Psoas muscle (tissue), 7 donors: ENCODE measurements at regions not wholly inside any gene's neighbourhood (a gene's known extent, or its start where the extent isn't known, plus 50 kb on each side); places are given as distances from the start of the nearest gene placed in this dataset.
"Not testable (repeated sequence)": the region's sequence is repeated elsewhere in the genome, so short reads cannot be mapped to it uniquely, and the experiment has no call there.

Experiments used
- ATAC-seq, 4 donors: fragments of 200-7000 bp; cut with Tn5 transposase; one replicate each; pipeline ENCODE4 v1.9.1; 2020; ENCODE audit warnings: moderate library complexity in 3 of 4, mild to moderate bottlenecking in 2 of 4
- DNase-seq, 2 donors: peaks; one replicate each; pipeline ENCODE4 v3.0.0-alpha.2; 2020
- H3K27ac ChIP-seq: fragments of 200-600 bp; one replicate; pipeline ENCODE4 v1.8.0; 2022
- H3K27me3 ChIP-seq, 3 donors: fragments of 200-600 bp in 1 of 3; one replicate each; pipeline versions ENCODE4 v1.6.1 to v1.8.0; 2013 to 2022; ENCODE audit warnings: low read length in 2 of 3, mild to moderate bottlenecking in 2 of 3, moderate library complexity in 1 of 3; ENCODE audit not compliant: insufficient read depth in 3 of 3
- H3K36me3 ChIP-seq, 2 donors: fragments of 200-600 bp in 1 of 2; one replicate each; pipeline versions ENCODE4 v1.6.1 to v1.8.0; 2013 to 2022; ENCODE audit warnings: low read depth in 1 of 2, mild to moderate bottlenecking in 1 of 2, moderate library complexity in 1 of 2; ENCODE audit not compliant: insufficient read depth in 1 of 2
- H3K4me1 ChIP-seq: fragments of 200-600 bp; one replicate; pipeline ENCODE4 v1.8.0; 2022
- H3K4me3 ChIP-seq: fragments of 200-600 bp; one replicate; pipeline ENCODE4 v1.8.0; 2022; ENCODE audit warnings: mild to moderate bottlenecking
- H3K9me3 ChIP-seq: fragments of 200-600 bp; one replicate; pipeline ENCODE4 v1.8.0; 2022
- WGBS, 3 donors: extraction: QIAGEN DNeasy Blood & Tissue Kit; methylation state at CpG; one replicate each; pipeline versions ENCODE4 v1.1.6 to v1.1.7; 2013; 5-methylcytosine and 5-hydroxymethylcytosine counted together
- intact Hi-C, 2 donors: fragments of 100-400 bp; cut with DNase I; formaldehyde crosslinking; loops; one replicate each; pipeline versions ENCODE4 v1.11.0 to v1.14.2; 2022
- TF ChIP-seq, protein P1 (sequence below): fragments of 200-600 bp; IDR thresholded peaks from one replicate; pipeline ENCODE4 v1.8.0; 2022; ENCODE audit warnings: antibody characterized with exemption
- donor health status: healthy with polysubstance abuse.
- donor health status: DM: no; HTN: no; CAD: no; lungs with moderate emphysema.
- donor health status: Bipolar disorder and iron deficiency.
- donor health status: healthy.
- donor health status: DM: yes; HTN: yes; CAD: no.
- donor health status: DM: no; HTN: no; CAD: no.
- donor health status: DM: yes; HTN: yes; CAD: no.

DNA sequence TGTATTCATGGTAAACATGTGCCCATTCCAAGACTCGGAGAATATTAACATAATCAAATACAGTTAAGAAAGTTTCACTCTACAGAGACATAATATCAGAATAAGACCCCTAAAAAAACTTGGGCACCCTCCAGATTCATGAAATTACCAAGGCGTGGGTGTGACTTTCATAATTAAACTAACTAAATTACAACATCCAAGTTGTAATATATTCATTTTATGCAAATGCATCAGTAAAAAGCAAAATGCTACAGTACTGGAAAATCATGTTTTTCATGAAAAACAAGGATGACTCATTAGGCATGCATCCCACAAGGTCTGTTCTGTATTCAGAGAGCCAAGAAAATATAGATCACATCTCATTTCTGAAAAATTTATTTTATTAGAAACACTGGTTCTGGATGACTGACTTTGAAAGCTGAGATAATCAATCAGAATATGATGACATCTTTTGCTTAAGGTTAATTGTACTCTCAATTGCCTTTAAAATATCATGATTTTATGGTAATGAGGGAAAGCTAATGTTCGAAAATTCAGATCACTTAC is 248.8 kb upstream of the SMIM30 start:
- TF ChIP-seq, protein P1, sequence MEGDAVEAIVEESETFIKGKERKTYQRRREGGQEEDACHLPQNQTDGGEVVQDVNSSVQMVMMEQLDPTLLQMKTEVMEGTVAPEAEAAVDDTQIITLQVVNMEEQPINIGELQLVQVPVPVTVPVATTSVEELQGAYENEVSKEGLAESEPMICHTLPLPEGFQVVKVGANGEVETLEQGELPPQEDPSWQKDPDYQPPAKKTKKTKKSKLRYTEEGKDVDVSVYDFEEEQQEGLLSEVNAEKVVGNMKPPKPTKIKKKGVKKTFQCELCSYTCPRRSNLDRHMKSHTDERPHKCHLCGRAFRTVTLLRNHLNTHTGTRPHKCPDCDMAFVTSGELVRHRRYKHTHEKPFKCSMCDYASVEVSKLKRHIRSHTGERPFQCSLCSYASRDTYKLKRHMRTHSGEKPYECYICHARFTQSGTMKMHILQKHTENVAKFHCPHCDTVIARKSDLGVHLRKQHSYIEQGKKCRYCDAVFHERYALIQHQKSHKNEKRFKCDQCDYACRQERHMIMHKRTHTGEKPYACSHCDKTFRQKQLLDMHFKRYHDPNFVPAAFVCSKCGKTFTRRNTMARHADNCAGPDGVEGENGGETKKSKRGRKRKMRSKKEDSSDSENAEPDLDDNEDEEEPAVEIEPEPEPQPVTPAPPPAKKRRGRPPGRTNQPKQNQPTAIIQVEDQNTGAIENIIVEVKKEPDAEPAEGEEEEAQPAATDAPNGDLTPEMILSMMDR: no peak
- no peak for ATAC-seq
- Histone ChIP-seq H3K4me1 (no peaks in the 10 kb centered on the region), H3K36me3 (no peaks in the 10 kb centered on the region), H3K27ac (no peak overlapping the region), H3K27me3 (no peaks in the 10 kb centered on the region), H3K9me3 (no peaks in the 10 kb centered on the region), H3K4me3 (no peak overlapping the region)
- no peak for DNase-seq
- intact Hi-C loops: no loop called here
- WGBS, 3 donors: 51 to 78% (median 66%) methylated on average over 3 of the region's 3 CpGs

DNA sequence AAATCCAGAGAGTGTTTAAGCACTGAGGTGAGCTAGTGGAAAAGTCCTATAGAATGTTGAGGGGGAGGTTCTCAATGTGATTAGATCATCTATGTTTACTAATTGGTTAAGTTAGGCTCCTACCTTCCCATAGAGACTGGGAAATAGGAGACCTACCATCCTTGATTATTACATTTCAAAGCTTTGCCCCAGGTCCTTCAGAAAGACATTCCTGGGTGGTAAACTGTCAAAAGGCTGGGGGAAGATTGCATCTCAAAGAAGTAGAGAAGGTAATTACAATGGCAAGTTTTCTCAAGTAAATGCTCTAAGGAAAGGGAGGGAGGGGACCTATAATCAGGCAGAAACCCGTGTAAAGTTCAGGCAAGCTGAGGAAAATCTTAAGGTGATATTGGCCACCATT is 247.8 kb upstream of the SMIM30 start:
- intact Hi-C loops: no loop called here
- 12 to 18% (median 14%) methylated on average over 1 of the region's 1 CpG for WGBS, 3 donors
- Histone ChIP-seq H3K36me3 (no peaks in the 10 kb centered on the region), H3K27me3 (no peaks in the 10 kb centered on the region), H3K4me3 (no peak overlapping the region), H3K27ac (no peak overlapping the region), H3K4me1 (no peaks in the 10 kb centered on the region), H3K9me3 (no peaks in the 10 kb centered on the region)
- TF ChIP-seq, protein P1: no peak
- ATAC-seq: no peak
- no peak for DNase-seq

DNA sequence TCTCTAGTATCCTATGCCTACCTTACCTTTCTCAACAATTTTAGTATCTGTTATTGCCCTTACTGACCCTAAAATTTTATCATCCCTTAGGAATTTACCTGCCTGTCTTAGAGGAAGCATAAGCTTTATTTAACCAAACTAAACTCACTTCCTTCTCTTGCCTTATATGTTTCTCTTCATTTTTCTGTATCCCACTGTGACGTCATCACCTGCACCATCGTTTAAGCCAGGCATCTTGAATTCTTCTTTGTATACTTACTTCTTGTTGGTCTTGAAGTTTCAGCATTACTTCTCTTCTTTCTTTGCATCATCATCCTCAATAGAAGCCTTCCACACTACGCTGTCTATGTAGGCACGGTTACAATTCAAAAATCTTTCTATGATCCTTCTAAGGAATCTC is 231.0 kb upstream of the SMIM30 start:
- 84 to 87% (median 86%) methylated on average over 4 of the region's 4 CpGs for WGBS, 3 donors
- Histone ChIP-seq H3K4me3 (no peak overlapping the region), H3K9me3 (peaks cover 2% of the 10 kb centered on the region), H3K27ac (no peak overlapping the region), H3K27me3 (no peaks in the 10 kb centered on the region), H3K36me3 (no peaks in the 10 kb centered on the region), H3K4me1 (no peaks in the 10 kb centered on the region)
- DNase-seq (no peak), ATAC-seq (no peak)
- TF ChIP-seq, protein P1: no peak
- intact Hi-C loops: no loop called here

DNA sequence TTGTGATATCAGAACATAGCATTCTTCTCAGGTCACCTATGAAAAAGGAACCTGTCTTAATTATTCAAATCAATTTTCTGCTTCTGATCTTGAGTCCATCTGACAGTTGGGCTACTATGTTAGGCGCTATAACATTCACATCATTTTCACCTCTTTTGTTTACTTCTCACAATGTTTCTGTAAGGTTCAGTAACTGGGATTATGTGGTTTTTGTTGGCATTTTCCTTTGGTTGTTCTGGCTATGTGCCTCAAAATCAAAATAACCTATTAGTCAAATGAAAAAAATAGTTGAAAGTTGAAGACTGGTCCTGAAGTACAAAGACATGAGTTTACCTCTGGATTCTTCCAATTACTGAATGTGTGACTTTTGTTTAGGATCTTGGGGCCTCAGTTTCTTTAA is 221.3 kb upstream of the SMIM30 start:
- no peak overlapping the region for H3K4me3 ChIP-seq
- H3K36me3 ChIP-seq: no peaks in the 10 kb centered on the region
- H3K4me1 ChIP-seq: no peaks in the 10 kb centered on the region
- WGBS, 3 donors: 80 to 88% (median 82%) methylated on average over 1 of the region's 1 CpG
- intact Hi-C loops: no loop called here
- no peak overlapping the region for H3K27ac ChIP-seq
- H3K27me3 ChIP-seq: no peaks in the 10 kb centered on the region
- ATAC-seq (no peak), DNase-seq (no peak)
- TF ChIP-seq, protein P1: no peak
- no peaks in the 10 kb centered on the region for H3K9me3 ChIP-seq

DNA sequence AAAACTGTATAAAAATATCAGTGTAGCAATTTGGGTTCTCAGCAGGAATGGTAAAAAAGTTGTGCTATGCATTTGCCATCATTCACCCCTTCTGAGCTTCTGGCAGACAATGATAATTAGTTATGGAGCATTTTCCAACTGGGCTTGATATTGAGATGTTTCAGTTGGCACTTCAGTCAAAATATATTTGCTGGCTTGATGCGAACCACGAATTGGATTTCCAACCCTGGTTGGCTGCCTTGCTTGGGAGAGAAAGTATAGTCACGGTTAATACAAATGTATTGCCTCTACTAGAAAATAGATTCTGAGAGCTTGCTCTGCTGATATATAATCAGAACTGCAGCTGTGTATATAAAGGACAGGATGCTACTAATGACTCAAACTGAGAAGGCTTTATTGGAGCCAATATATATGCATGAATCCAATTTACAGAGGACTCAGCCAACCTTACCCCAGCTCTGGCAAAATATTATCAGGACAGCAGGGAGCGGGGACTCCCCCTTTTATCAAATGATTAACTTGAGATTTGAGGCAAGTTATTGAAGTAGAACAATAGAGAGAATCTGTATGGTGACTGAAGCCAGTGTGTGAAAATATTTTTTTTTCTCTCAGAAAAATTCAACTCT is 219.8 kb upstream of the SMIM30 start:
- WGBS, 3 donors: 45 to 69% (median 52%) methylated on average over 4 of the region's 4 CpGs

DNA sequence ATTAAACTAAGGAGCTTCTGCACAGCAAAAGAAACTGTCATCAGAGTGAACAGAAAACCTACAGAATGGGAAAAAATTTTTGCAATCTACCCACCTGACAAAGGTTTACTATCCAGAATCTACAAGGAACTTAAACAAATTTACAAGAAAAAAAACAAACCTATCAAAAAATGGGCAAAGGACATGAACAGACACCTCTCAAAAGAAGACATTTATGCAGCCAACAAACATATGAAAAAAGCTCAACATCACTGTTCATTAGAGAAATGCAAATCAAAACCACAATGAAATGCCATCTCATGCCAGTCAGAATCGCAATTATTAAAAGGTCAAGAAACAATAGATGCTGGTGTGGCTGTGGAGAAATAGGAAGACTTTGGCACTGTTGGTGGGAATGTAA is 218.5 kb upstream of the SMIM30 start:
- intact Hi-C loops, H3K4me1 ChIP-seq, ATAC-seq, H3K27me3 ChIP-seq, H3K4me3 ChIP-seq, DNase-seq, H3K27ac ChIP-seq, H3K9me3 ChIP-seq, H3K36me3 ChIP-seq: not testable (repeated sequence)
- WGBS, 3 donors: 96 to 100% (median 100%) methylated on average over 1 of the region's 1 CpG

More for the DNA sequence above, 219.8 kb upstream of the SMIM30 start:
- intact Hi-C loops: no loop called here
- Histone ChIP-seq H3K27ac (no peak overlapping the region), H3K36me3 (no peaks in the 10 kb centered on the region), H3K4me1 (no peaks in the 10 kb centered on the region), H3K27me3 (no peaks in the 10 kb centered on the region), H3K4me3 (no peak overlapping the region), H3K9me3 (no peaks in the 10 kb centered on the region)
- DNase-seq: no peak
- ATAC-seq: no peak
- TF ChIP-seq, protein P1: no peak
